HepG2 (cell line): ENCODE measurements at regions not wholly inside any gene's neighbourhood (a gene's known extent, or its start where the extent isn't known, plus 50 kb on each side); places are given as distances from the start of the nearest gene placed in this dataset.

Experiments used
- HMGXB4 ChIP-seq, 2 experiments: sonication (generic) in 1 of 2; formaldehyde crosslinking in 1 of 2; IDR thresholded peaks; 2 replicates each; pipeline versions ENCODE4 v1.4.0 to v1.6.1; 2018 to 2020; ENCODE audit warnings: missing genetic modification reagents in 2 of 2, borderline replicate concordance in 1 of 2, low read depth in 1 of 2, mild to moderate bottlenecking in 1 of 2, missing biosample characterization in 1 of 2
- HNF1A ChIP-seq, 2 experiments: sonication (generic) in 1 of 2; formaldehyde crosslinking in 1 of 2; IDR thresholded peaks; 2 replicates each; pipeline versions ENCODE4 v1.4.0 to v1.6.1; 2016 to 2020; ENCODE audit warnings: borderline replicate concordance in 1 of 2, low read depth in 1 of 2, mild to moderate bottlenecking in 1 of 2, missing genetic modification reagents in 1 of 2
- PRMT3 ChIP-seq: sonication (generic); formaldehyde crosslinking; IDR thresholded peaks from 2 replicates; pipeline ENCODE4 v1.8.1; 2022; ENCODE audit warnings: low read depth, mild to moderate bottlenecking, moderate library complexity, missing genetic modification reagents, borderline replicate concordance
- ZNF720 ChIP-seq: sonication (generic); formaldehyde crosslinking; IDR thresholded peaks from 2 replicates; pipeline ENCODE4 v1.4.0; 2020; ENCODE audit warnings: missing genetic modification reagents
- TF ChIP-seq, protein P1 (sequence below): sonication (generic); formaldehyde crosslinking; IDR thresholded peaks from 2 replicates; pipeline ENCODE4 v1.9.0; 2021; ENCODE audit warnings: missing genetic modification reagents, borderline replicate concordance

DNA sequence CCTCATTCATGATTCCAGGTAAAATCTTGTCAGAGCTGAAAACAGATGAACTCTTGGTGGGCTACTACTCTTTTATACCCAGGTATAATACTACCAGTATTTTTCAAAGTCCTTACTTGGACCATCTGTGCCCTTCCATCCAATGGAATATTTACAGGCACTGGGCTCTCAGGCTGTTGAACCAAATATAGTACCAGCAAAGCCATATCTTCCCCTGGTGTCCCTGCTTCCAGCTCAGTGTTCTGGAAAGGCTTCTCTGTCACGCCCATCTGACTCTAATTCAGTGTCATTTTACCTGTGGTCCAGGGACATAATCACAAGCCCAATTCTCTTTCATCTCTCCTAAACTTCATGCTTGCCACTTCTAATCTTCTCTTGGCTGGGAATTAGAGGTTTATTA is 119.2 kb upstream of the STK17B start (continued):
- TF ChIP-seq, protein P1, sequence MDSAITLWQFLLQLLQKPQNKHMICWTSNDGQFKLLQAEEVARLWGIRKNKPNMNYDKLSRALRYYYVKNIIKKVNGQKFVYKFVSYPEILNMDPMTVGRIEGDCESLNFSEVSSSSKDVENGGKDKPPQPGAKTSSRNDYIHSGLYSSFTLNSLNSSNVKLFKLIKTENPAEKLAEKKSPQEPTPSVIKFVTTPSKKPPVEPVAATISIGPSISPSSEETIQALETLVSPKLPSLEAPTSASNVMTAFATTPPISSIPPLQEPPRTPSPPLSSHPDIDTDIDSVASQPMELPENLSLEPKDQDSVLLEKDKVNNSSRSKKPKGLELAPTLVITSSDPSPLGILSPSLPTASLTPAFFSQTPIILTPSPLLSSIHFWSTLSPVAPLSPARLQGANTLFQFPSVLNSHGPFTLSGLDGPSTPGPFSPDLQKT (CRISPR knock-in tag): no peak
- TF ChIP-seq HMGXB4 (CRISPR knock-in tag; IDR thresholded peaks at IDR 0.05; ENCODE audit: borderline replicate concordance in 1 of 2, low read depth in 1 of 2) (no peak), HNF1A (IDR thresholded peaks at IDR 0.05; ENCODE audit: low read depth) (no peak), HNF1A (CRISPR knock-in tag; IDR thresholded peaks at IDR 0.05; ENCODE audit: borderline replicate concordance) (no peak), PRMT3 (CRISPR knock-in tag) (no peak), ZNF720 (CRISPR knock-in tag) (no peak)
- TF ChIP-seq, all 625 proteins: peak for 0
